ENCODE measurements at regions not wholly inside any gene's neighbourhood (a gene's known extent, or its start where the extent isn't known, plus 50 kb on each side); places are given as distances from the start of the nearest gene placed in this dataset.

- TF ChIP-seq CTCF (IDR thresholded peaks at IDR 0.05) (no peak), SP1 (CRISPR knock-in tag; conservative IDR thresholded peaks at IDR 0.05) (no peak)
Observed at GRCh38 chr16:50928065-50928464, 186.2 kb downstream of the CYLD start.

All from WTC11 (cell line).